ENCODE measurements at regions not wholly inside any gene's neighbourhood (a gene's known extent, or its start where the extent isn't known, plus 50 kb on each side); places are given as distances from the start of the nearest gene placed in this dataset.

- no peaks in the 10 kb centered on the region for H3K36me3 ChIP-seq (ENCODE audit: control insufficient read depth, insufficient read depth, low read length)
- TF ChIP-seq CTCF (IDR thresholded peaks at IDR 0.05; ENCODE audit: insufficient read depth, low read length, poor library complexity, severe bottlenecking): no peak
- H3K27me3 ChIP-seq (ENCODE audit: control insufficient read depth, insufficient read depth, low read length): no peaks in the 10 kb centered on the region
- DNase-seq (ENCODE audit: low read depth): no peak
- H3K4me3 ChIP-seq (ENCODE audit: low read depth, low read length): no peak overlapping the region
Observed at GRCh38 chr12:98317939-98318899, 197.2 kb upstream of the TMPO start.

- no peak for TF ChIP-seq CTCF (IDR thresholded peaks at IDR 0.05; ENCODE audit: insufficient read depth, low read length, poor library complexity, severe bottlenecking)
- H3K4me3 ChIP-seq (ENCODE audit: low read depth, low read length): no peak overlapping the region
- DNase-seq (ENCODE audit: low read depth): no peak
- no peaks in the 10 kb centered on the region for H3K36me3 ChIP-seq (ENCODE audit: control insufficient read depth, insufficient read depth, low read length)
- no peaks in the 10 kb centered on the region for H3K27me3 ChIP-seq (ENCODE audit: control insufficient read depth, insufficient read depth, low read length)
Observed at GRCh38 chr12:98319716-98320425, 195.5 kb upstream of the TMPO start.

- DNase-seq (ENCODE audit: low read depth): no peak
Observed at GRCh38 chr12:98325003-98325402, 190.4 kb upstream of the TMPO start.

GRCh38 chr12:98328467-98328866 is 186.9 kb upstream of the TMPO start:
- H3K4me3 ChIP-seq (ENCODE audit: low read depth, low read length): no peak overlapping the region
- H3K27me3 ChIP-seq (ENCODE audit: control insufficient read depth, insufficient read depth, low read length): no peaks in the 10 kb centered on the region
- no peak for TF ChIP-seq CTCF (IDR thresholded peaks at IDR 0.05; ENCODE audit: insufficient read depth, low read length, poor library complexity, severe bottlenecking)
- no peaks in the 10 kb centered on the region for H3K36me3 ChIP-seq (ENCODE audit: control insufficient read depth, insufficient read depth, low read length)
- DNase-seq (ENCODE audit: low read depth): no peak

More at GRCh38 chr12:98325003-98325402, 190.4 kb upstream of the TMPO start:
- no peaks in the 10 kb centered on the region for H3K27me3 ChIP-seq (ENCODE audit: control insufficient read depth, insufficient read depth, low read length)
- no peak overlapping the region for H3K4me3 ChIP-seq (ENCODE audit: low read depth, low read length)
- H3K36me3 ChIP-seq (ENCODE audit: control insufficient read depth, insufficient read depth, low read length): no peaks in the 10 kb centered on the region
- TF ChIP-seq CTCF (IDR thresholded peaks at IDR 0.05; ENCODE audit: insufficient read depth, low read length, poor library complexity, severe bottlenecking): no peak

GRCh38 chr12:98329589-98329988 is 185.8 kb upstream of the TMPO start:
- H3K4me3 ChIP-seq (ENCODE audit: low read depth, low read length): no peak overlapping the region
- H3K36me3 ChIP-seq (ENCODE audit: control insufficient read depth, insufficient read depth, low read length): no peaks in the 10 kb centered on the region
- no peak for DNase-seq (ENCODE audit: low read depth)
- TF ChIP-seq CTCF (IDR thresholded peaks at IDR 0.05; ENCODE audit: insufficient read depth, low read length, poor library complexity, severe bottlenecking): no peak
- H3K27me3 ChIP-seq (ENCODE audit: control insufficient read depth, insufficient read depth, low read length): no peaks in the 10 kb centered on the region

Measured in kidney epithelial cell (primary cell).